ENCODE measurements at regions not wholly inside any gene's neighbourhood (a gene's known extent, or its start where the extent isn't known, plus 50 kb on each side); places are given as distances from the start of the nearest gene placed in this dataset.

- Histone ChIP-seq H3K36me3 (ENCODE audit: insufficient read depth, low read length) (no peaks in the 10 kb centered on the region), H3K4me1 (ENCODE audit: insufficient read depth, low read length) (no peaks in the 10 kb centered on the region), H3K9me3 (ENCODE audit: control insufficient read depth, insufficient read depth, low read length) (no peaks in the 10 kb centered on the region), H3K9ac (ENCODE audit: low read depth, low read length) (no peak overlapping the region)
These were observed 338.5 kb downstream of the MDFIC start for GRCh38 chr7:115260381-115260780.

GRCh38 chr7:115252461-115252860, 330.6 kb downstream of the MDFIC start:
- Histone ChIP-seq H3K36me3 (ENCODE audit: insufficient read depth, low read length) (no peaks in the 10 kb centered on the region), H3K9me3 (ENCODE audit: control insufficient read depth, insufficient read depth, low read length) (no peaks in the 10 kb centered on the region), H3K4me1 (ENCODE audit: insufficient read depth, low read length) (no peaks in the 10 kb centered on the region), H3K9ac (ENCODE audit: low read depth, low read length) (no peak overlapping the region)

GRCh38 chr7:115249080-115249479, 327.2 kb downstream of the MDFIC start:
- Histone ChIP-seq H3K9me3 (ENCODE audit: control insufficient read depth, insufficient read depth, low read length) (no peaks in the 10 kb centered on the region), H3K4me1 (ENCODE audit: insufficient read depth, low read length) (no peaks in the 10 kb centered on the region), H3K36me3 (ENCODE audit: insufficient read depth, low read length) (no peaks in the 10 kb centered on the region), H3K9ac (ENCODE audit: low read depth, low read length) (no peak overlapping the region)

GRCh38 chr7:115241151-115241550, 319.3 kb downstream of the MDFIC start:
- Histone ChIP-seq H3K36me3 (ENCODE audit: insufficient read depth, low read length) (no peaks in the 10 kb centered on the region), H3K9ac (ENCODE audit: low read depth, low read length) (no peak overlapping the region), H3K9me3 (ENCODE audit: control insufficient read depth, insufficient read depth, low read length) (no peaks in the 10 kb centered on the region; the same call in 1 of the 2 replicates), H3K4me1 (ENCODE audit: insufficient read depth, low read length) (no peaks in the 10 kb centered on the region)

GRCh38 chr7:115240242-115240641, 318.3 kb downstream of the MDFIC start:
- Histone ChIP-seq H3K9ac (ENCODE audit: low read depth, low read length) (no peak overlapping the region), H3K36me3 (ENCODE audit: insufficient read depth, low read length) (no peaks in the 10 kb centered on the region), H3K4me1 (ENCODE audit: insufficient read depth, low read length) (no peaks in the 10 kb centered on the region), H3K9me3 (ENCODE audit: control insufficient read depth, insufficient read depth, low read length) (no peaks in the 10 kb centered on the region; the same call in 1 of the 2 replicates)

GRCh38 chr7:115235075-115235474, 313.2 kb downstream of the MDFIC start:
- no peaks in the 10 kb centered on the region; the same call in 1 of the 2 replicates for H3K9me3 ChIP-seq (ENCODE audit: control insufficient read depth, insufficient read depth, low read length)
- H3K9ac ChIP-seq (ENCODE audit: low read depth, low read length): no peak overlapping the region
- H3K36me3 ChIP-seq (ENCODE audit: insufficient read depth, low read length): no peaks in the 10 kb centered on the region
- peaks cover 7% of the 10 kb centered on the region; the same call in 1 of the 2 replicates for H3K4me1 ChIP-seq (ENCODE audit: insufficient read depth, low read length)

GRCh38 chr7:115233809-115234208, 311.9 kb downstream of the MDFIC start:
- Histone ChIP-seq H3K4me1 (ENCODE audit: insufficient read depth, low read length) (peaks cover 7% of the 10 kb centered on the region), H3K9me3 (ENCODE audit: control insufficient read depth, insufficient read depth, low read length) (no peaks in the 10 kb centered on the region; the same call in 1 of the 2 replicates), H3K9ac (ENCODE audit: low read depth, low read length) (no peak overlapping the region), H3K36me3 (ENCODE audit: insufficient read depth, low read length) (no peaks in the 10 kb centered on the region)

- H3K4me1 ChIP-seq (ENCODE audit: insufficient read depth, low read length): peaks cover 7% of the 10 kb centered on the region
These were observed 310.1 kb downstream of the MDFIC start for GRCh38 chr7:115232041-115232440.

GRCh38 chr7:115230882-115231571, 309.1 kb downstream of the MDFIC start:
- no peak overlapping the region for H3K9ac ChIP-seq (ENCODE audit: low read depth, low read length)
- H3K4me1 ChIP-seq (ENCODE audit: insufficient read depth, low read length): peaks cover 8% of the 10 kb centered on the region
- no peaks in the 10 kb centered on the region for H3K9me3 ChIP-seq (ENCODE audit: control insufficient read depth, insufficient read depth, low read length)
- H3K36me3 ChIP-seq (ENCODE audit: insufficient read depth, low read length): no peaks in the 10 kb centered on the region

More at GRCh38 chr7:115232041-115232440, 310.1 kb downstream of the MDFIC start:
- no peaks in the 10 kb centered on the region; the same call in 1 of the 2 replicates for H3K9me3 ChIP-seq (ENCODE audit: control insufficient read depth, insufficient read depth, low read length)
- no peak overlapping the region for H3K9ac ChIP-seq (ENCODE audit: low read depth, low read length)
- H3K36me3 ChIP-seq (ENCODE audit: insufficient read depth, low read length): no peaks in the 10 kb centered on the region

- H3K4me1 ChIP-seq (ENCODE audit: insufficient read depth, low read length): peaks cover 20% of the 10 kb centered on the region
- H3K36me3 ChIP-seq (ENCODE audit: insufficient read depth, low read length): no peaks in the 10 kb centered on the region
- H3K9me3 ChIP-seq (ENCODE audit: control insufficient read depth, insufficient read depth, low read length): no peaks in the 10 kb centered on the region
- H3K9ac ChIP-seq (ENCODE audit: low read depth, low read length): no peak overlapping the region
These were observed 307.7 kb downstream of the MDFIC start for GRCh38 chr7:115229401-115230105.

- Histone ChIP-seq H3K4me1 (ENCODE audit: insufficient read depth, low read length) (peaks cover 20% of the 10 kb centered on the region), H3K36me3 (ENCODE audit: insufficient read depth, low read length) (no peaks in the 10 kb centered on the region), H3K9me3 (ENCODE audit: control insufficient read depth, insufficient read depth, low read length) (no peaks in the 10 kb centered on the region), H3K9ac (ENCODE audit: low read depth, low read length) (no peak overlapping the region)
These were observed 305.8 kb downstream of the MDFIC start for GRCh38 chr7:115227473-115228235.

GRCh38 chr7:115226410-115226809, 304.5 kb downstream of the MDFIC start:
- no peaks in the 10 kb centered on the region for H3K9me3 ChIP-seq (ENCODE audit: control insufficient read depth, insufficient read depth, low read length)
- no peak overlapping the region for H3K9ac ChIP-seq (ENCODE audit: low read depth, low read length)
- peaks cover 20% of the 10 kb centered on the region for H3K4me1 ChIP-seq (ENCODE audit: insufficient read depth, low read length)

GRCh38 chr7:115224922-115225321, 303.0 kb downstream of the MDFIC start:
- H3K36me3 ChIP-seq (ENCODE audit: insufficient read depth, low read length): no peaks in the 10 kb centered on the region
- H3K9ac ChIP-seq (ENCODE audit: low read depth, low read length): no peak overlapping the region
- H3K9me3 ChIP-seq (ENCODE audit: control insufficient read depth, insufficient read depth, low read length): no peaks in the 10 kb centered on the region
- H3K4me1 ChIP-seq (ENCODE audit: insufficient read depth, low read length): peaks cover 14% of the 10 kb centered on the region

More at GRCh38 chr7:115226410-115226809, 304.5 kb downstream of the MDFIC start:
- H3K36me3 ChIP-seq (ENCODE audit: insufficient read depth, low read length): no peaks in the 10 kb centered on the region

GRCh38 chr7:115223959-115224358, 302.1 kb downstream of the MDFIC start:
- Histone ChIP-seq H3K9ac (ENCODE audit: low read depth, low read length) (no peak overlapping the region), H3K9me3 (ENCODE audit: control insufficient read depth, insufficient read depth, low read length) (no peaks in the 10 kb centered on the region), H3K36me3 (ENCODE audit: insufficient read depth, low read length) (no peaks in the 10 kb centered on the region), H3K4me1 (ENCODE audit: insufficient read depth, low read length) (peaks cover 14% of the 10 kb centered on the region)

Measured in ES-I3 (cell line).